ENCODE measurements at regions not wholly inside any gene's neighbourhood (a gene's known extent, or its start where the extent isn't known, plus 50 kb on each side); places are given as distances from the start of the nearest gene placed in this dataset.

DNA sequence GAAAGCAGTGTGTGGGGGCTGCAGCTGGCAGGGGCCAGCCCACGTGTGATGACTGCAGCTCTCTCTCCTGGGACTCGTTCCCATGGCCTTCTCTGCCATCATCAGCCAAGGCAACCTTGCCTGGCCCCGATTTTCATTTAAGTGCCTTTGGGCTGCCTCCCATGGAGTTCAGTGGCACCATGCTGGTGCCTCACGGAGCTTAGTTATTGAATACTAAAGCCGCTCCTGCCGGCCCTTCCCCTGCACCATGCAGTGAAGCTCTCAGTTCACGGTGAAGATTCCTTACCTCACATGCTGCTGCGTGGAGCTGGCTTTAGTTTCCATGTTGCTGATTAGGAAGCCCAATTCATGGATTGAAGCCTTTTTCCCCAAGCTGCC lies 141.5 kb upstream of the EEPD1 start:
- Histone ChIP-seq H3K36me3 (no peaks in the 10 kb centered on the region), H3K27ac (no peak overlapping the region), H3K27me3 (no peaks in the 10 kb centered on the region), H3K4me3 (no peak overlapping the region), H3K9me3 (no peaks in the 10 kb centered on the region), H3K4me1 (no peaks in the 10 kb centered on the region)
- DNase-seq = no peak
- no peak for TF ChIP-seq POLR2A (IDR thresholded peaks at IDR 0.05)
- TF ChIP-seq, protein P1, sequence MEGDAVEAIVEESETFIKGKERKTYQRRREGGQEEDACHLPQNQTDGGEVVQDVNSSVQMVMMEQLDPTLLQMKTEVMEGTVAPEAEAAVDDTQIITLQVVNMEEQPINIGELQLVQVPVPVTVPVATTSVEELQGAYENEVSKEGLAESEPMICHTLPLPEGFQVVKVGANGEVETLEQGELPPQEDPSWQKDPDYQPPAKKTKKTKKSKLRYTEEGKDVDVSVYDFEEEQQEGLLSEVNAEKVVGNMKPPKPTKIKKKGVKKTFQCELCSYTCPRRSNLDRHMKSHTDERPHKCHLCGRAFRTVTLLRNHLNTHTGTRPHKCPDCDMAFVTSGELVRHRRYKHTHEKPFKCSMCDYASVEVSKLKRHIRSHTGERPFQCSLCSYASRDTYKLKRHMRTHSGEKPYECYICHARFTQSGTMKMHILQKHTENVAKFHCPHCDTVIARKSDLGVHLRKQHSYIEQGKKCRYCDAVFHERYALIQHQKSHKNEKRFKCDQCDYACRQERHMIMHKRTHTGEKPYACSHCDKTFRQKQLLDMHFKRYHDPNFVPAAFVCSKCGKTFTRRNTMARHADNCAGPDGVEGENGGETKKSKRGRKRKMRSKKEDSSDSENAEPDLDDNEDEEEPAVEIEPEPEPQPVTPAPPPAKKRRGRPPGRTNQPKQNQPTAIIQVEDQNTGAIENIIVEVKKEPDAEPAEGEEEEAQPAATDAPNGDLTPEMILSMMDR (IDR thresholded peaks at IDR 0.05) = no peak

DNA sequence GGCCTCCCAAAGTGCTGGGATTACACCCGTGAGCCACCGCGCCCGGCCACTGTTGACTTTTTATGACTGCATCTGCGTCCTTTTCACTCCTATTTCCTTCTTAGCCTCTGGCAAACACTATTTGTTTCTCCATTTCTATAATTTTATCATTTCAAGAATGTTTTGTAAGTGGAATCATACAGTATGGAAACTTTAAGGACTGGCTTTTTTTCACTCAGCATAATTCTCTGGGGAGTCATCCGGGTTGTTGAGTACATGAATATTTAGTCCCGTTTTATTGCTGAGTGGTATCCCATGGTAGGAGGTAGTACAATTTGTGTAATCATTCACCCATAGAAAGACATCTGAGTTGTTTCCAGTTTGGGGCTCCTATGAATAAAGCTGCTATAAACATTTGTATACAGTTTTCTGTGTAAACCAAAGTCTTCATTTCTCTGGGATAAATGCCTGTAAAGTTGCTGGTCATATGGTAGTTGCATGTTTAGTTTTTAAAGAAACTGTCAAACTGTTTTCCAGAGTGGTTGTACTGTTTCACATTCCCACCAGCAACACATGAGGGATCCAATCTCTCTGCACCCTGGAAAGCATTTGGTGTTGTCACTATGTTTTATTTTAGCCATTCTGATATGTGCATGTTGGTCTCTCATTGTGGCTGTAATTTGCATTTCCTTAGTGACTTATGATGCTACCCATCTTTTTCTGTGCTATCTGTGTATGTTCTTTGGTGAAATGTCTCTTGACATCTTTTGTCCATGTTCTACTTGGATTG lies 139.6 kb upstream of the EEPD1 start:
- Histone ChIP-seq H3K36me3 (no peaks in the 10 kb centered on the region), H3K27ac (no peak overlapping the region), H3K4me1 (no peaks in the 10 kb centered on the region), H3K27me3 (no peaks in the 10 kb centered on the region), H3K4me3 (no peak overlapping the region), H3K9me3 (no peaks in the 10 kb centered on the region)
- DNase-seq = no peak
- TF ChIP-seq POLR2A (IDR thresholded peaks at IDR 0.05) = no peak
- TF ChIP-seq, protein P1 (IDR thresholded peaks at IDR 0.05) = no peak

DNA sequence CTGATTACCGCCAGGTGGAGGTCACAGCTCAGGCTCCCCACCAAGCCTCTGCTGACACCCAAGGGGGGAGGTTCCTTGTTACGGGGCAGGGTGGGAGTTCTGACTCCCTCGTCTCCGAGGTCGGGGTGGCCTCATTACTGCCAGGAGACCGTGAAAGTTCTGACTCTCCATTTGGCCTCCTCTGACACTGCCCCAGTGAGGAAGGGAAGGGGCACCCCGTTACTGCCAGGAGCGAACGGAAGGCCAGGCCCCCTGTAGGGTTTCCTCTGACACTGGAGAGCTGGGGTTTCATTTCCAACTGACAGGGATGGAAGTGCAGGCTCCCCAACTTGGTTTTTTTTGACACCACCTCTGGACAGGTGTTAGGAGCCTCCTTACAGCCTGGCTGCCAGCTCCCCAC lies 138.1 kb upstream of the EEPD1 start:
- no peaks in the 10 kb centered on the region for H3K36me3 ChIP-seq
- no peaks in the 10 kb centered on the region for H3K9me3 ChIP-seq
- DNase-seq = no peak
- no peaks in the 10 kb centered on the region for H3K4me1 ChIP-seq
- H3K4me3 ChIP-seq = no peak overlapping the region
- no peaks in the 10 kb centered on the region for H3K27me3 ChIP-seq
- H3K27ac ChIP-seq = no peak overlapping the region
- no peak for TF ChIP-seq POLR2A (IDR thresholded peaks at IDR 0.05)
- TF ChIP-seq, protein P1 (IDR thresholded peaks at IDR 0.05) = no peak

DNA sequence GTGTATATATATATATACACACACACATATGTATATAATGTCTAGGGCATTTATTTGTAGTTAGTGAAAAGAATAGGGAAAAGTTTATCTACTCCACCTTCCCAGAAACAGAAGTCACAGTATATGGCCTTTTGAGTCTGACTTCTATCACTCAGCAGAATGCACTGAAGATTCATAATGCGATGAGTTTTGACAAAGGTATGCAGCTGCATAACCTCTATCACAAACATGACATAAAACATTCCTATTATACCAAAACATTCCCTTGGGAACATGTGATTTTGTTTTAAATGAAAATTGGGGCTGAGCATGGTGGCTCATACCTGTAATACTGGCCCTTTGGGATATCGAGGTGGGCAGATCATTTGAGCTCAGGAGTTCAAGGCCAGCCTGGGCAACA lies 137.3 kb upstream of the EEPD1 start:
- Histone ChIP-seq H3K36me3 (no peaks in the 10 kb centered on the region), H3K27me3 (no peaks in the 10 kb centered on the region), H3K27ac (no peak overlapping the region), H3K4me3 (no peak overlapping the region), H3K9me3 (no peaks in the 10 kb centered on the region), H3K4me1 (no peaks in the 10 kb centered on the region)
- DNase-seq = no peak
- no peak for TF ChIP-seq POLR2A (IDR thresholded peaks at IDR 0.05)
- TF ChIP-seq, protein P1 (IDR thresholded peaks at IDR 0.05) = no peak

DNA sequence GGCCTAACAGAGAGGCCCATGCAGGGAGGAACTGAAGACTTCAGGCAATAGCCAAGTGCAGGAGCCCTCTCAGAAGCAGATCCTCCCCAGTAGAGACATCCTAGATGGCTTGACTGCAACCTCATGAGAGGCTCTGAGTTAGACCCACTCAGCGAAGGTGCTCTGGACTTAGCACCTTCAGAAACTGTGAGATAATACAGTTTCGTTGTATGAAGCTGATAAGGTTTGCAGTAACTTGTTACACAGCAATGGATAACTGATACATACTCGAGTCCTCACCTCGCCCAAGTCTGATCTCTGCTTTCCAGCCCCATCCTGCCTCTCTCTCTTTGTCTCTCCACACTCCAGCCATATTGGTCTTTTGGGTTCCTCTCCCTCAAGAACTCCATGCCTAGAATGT lies 136.4 kb upstream of the EEPD1 start:
- Histone ChIP-seq H3K27ac (no peak overlapping the region), H3K4me3 (no peak overlapping the region), H3K27me3 (no peaks in the 10 kb centered on the region), H3K36me3 (no peaks in the 10 kb centered on the region), H3K9me3 (no peaks in the 10 kb centered on the region), H3K4me1 (no peaks in the 10 kb centered on the region)
- DNase-seq = no peak
- TF ChIP-seq, protein P1 (IDR thresholded peaks at IDR 0.05) = no peak
- TF ChIP-seq POLR2A (IDR thresholded peaks at IDR 0.05) = no peak

DNA sequence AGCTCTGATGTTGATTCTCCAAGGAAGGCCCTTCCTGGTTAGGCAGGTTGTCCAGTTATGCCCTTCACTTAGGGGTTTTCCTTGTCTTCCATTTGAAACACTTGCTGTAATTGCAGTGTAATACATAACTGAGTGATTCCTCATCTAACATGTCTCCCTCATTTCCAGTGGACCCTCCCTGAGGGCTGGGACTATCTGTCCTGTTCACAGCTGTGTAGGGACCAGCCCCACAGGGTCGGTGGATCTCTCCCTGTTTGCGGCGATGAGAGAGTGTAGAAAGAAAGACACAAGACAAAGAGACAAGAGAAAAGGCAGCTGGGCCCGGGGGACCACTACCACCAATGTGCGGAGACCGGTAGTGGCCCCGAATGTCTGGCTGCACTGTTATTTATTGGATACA lies 135.9 kb upstream of the EEPD1 start:
- TF ChIP-seq POLR2A (IDR thresholded peaks at IDR 0.05) = no peak
- TF ChIP-seq, protein P1 (IDR thresholded peaks at IDR 0.05) = no peak
- no peak for DNase-seq
- H3K27ac ChIP-seq = no peak overlapping the region
- no peak overlapping the region for H3K4me3 ChIP-seq
- H3K36me3 ChIP-seq = no peaks in the 10 kb centered on the region
- no peaks in the 10 kb centered on the region for H3K27me3 ChIP-seq
- H3K9me3 ChIP-seq = no peaks in the 10 kb centered on the region
- no peaks in the 10 kb centered on the region for H3K4me1 ChIP-seq

Measured in Peyer's patch (tissue), 4 donors.